ENCODE measurements at regions not wholly inside any gene's neighbourhood (a gene's known extent, or its start where the extent isn't known, plus 50 kb on each side); places are given as distances from the start of the nearest gene placed in this dataset.

GRCh38 chr7:25069900-25070443, 55.1 kb downstream of the CYCS start:
- DNase-seq, result peak; percentile 67 to 76
- BruUV-seq (replicated peaks), result no TSS peak
- H3K27me3 ChIP-seq (ENCODE audit: insufficient read depth, low read depth), result no peaks in the 10 kb centered on the region
- no peaks in the 10 kb centered on the region for H3K36me3 ChIP-seq (ENCODE audit: low read depth)
- POLR2A ChIA-PET (ENCODE audit: unreplicated experiment), result interaction anchor here (0.6 to 1.6 kb wide), 4 partner anchors 21 to 116 kb away, joined by 6 to 12 read pairs (median 8); no protein-coding TSS in a partner anchor
- no peak overlapping the region for H3K4me3 ChIP-seq
- no peak overlapping the region for H3K27ac ChIP-seq
- no peak overlapping the region for H2AFZ ChIP-seq
- CTCF ChIA-PET, result interaction anchor here (0.6 to 2.0 kb wide), 6 partner anchors 39 to 258 kb away, joined by 3 to 8 read pairs (median 6); partner anchors contain the start of gene OSBPL3
- no peaks in the 10 kb centered on the region for H3K9me3 ChIP-seq (ENCODE audit: insufficient read depth, low read depth)
- intact Hi-C loops (cut with micrococcal nuclease; ENCODE audit: unreplicated experiment), result loop anchor here (1.0 to 2.0 kb wide), 7 partner anchors 23 to 258 kb away; partner anchors contain the start of gene OSBPL3
- no peak for TF ChIP-seq EZH2 (IDR thresholded peaks at IDR 0.05; ENCODE audit: low read depth)
- TF ChIP-seq, protein P1, sequence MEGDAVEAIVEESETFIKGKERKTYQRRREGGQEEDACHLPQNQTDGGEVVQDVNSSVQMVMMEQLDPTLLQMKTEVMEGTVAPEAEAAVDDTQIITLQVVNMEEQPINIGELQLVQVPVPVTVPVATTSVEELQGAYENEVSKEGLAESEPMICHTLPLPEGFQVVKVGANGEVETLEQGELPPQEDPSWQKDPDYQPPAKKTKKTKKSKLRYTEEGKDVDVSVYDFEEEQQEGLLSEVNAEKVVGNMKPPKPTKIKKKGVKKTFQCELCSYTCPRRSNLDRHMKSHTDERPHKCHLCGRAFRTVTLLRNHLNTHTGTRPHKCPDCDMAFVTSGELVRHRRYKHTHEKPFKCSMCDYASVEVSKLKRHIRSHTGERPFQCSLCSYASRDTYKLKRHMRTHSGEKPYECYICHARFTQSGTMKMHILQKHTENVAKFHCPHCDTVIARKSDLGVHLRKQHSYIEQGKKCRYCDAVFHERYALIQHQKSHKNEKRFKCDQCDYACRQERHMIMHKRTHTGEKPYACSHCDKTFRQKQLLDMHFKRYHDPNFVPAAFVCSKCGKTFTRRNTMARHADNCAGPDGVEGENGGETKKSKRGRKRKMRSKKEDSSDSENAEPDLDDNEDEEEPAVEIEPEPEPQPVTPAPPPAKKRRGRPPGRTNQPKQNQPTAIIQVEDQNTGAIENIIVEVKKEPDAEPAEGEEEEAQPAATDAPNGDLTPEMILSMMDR (conservative IDR thresholded peaks at IDR 0.05), result peak; percentile 96
- H3K79me2 ChIP-seq (ENCODE audit: low read depth), result no peaks in the 10 kb centered on the region
- peaks cover 5% of the 10 kb centered on the region for H3K4me1 ChIP-seq (replicated peaks; ENCODE audit: insufficient read depth)
- no peaks in the 10 kb centered on the region for H3F3A ChIP-seq (ENCODE audit: insufficient read depth, low read depth)
- peak overlapping the region; percentile 37 for H3K4me2 ChIP-seq
- no peaks in the 10 kb centered on the region for H3K9me2 ChIP-seq (ENCODE audit: insufficient read depth)
- H4K20me1 ChIP-seq (ENCODE audit: insufficient read depth), result no peaks in the 10 kb centered on the region

- H3K4me3 ChIP-seq, result no peak overlapping the region
- POLR2A ChIA-PET (ENCODE audit: unreplicated experiment), result no interaction called here
- H3K27me3 ChIP-seq (ENCODE audit: insufficient read depth, low read depth), result no peaks in the 10 kb centered on the region
- no peaks in the 10 kb centered on the region for H3F3A ChIP-seq (ENCODE audit: insufficient read depth, low read depth)
- no peak overlapping the region for H3K27ac ChIP-seq
- no peak for DNase-seq
- peaks cover 5% of the 10 kb centered on the region for H3K4me1 ChIP-seq (replicated peaks; ENCODE audit: insufficient read depth)
- H3K36me3 ChIP-seq (ENCODE audit: low read depth), result no peaks in the 10 kb centered on the region
- H2AFZ ChIP-seq, result no peak overlapping the region
- H3K79me2 ChIP-seq (ENCODE audit: low read depth), result no peaks in the 10 kb centered on the region
- H3K4me2 ChIP-seq, result no peak overlapping the region
- H3K9me2 ChIP-seq (ENCODE audit: insufficient read depth), result no peaks in the 10 kb centered on the region
- CTCF ChIA-PET, result interaction anchor here (0.8 kb wide), 1 partner anchor 55 kb away, joined by 5 read pairs; no protein-coding TSS in a partner anchor
- H3K9me3 ChIP-seq (ENCODE audit: insufficient read depth, low read depth), result no peaks in the 10 kb centered on the region
- TF ChIP-seq, protein P1 (conservative IDR thresholded peaks at IDR 0.05), result no peak
- TF ChIP-seq EZH2 (IDR thresholded peaks at IDR 0.05; ENCODE audit: low read depth), result no peak
- intact Hi-C loops (cut with micrococcal nuclease; ENCODE audit: unreplicated experiment), result loop anchor here (1.0 kb wide), 1 partner anchor 37 kb away; no protein-coding TSS in a partner anchor
- H4K20me1 ChIP-seq (ENCODE audit: insufficient read depth), result no peaks in the 10 kb centered on the region
- BruUV-seq (replicated peaks), result no TSS peak
These were observed 56.4 kb downstream of the CYCS start for GRCh38 chr7:25068502-25069213.

- CTCF ChIA-PET, result interaction anchor here (0.8 kb wide), 1 partner anchor 55 kb away, joined by 5 read pairs; no protein-coding TSS in a partner anchor
- BruUV-seq (replicated peaks), result no TSS peak
These were observed 57.1 kb downstream of the CYCS start for GRCh38 chr7:25067726-25068501.

More at GRCh38 chr7:25067726-25068501, 57.1 kb downstream of the CYCS start:
- H3K36me3 ChIP-seq (ENCODE audit: low read depth), result no peaks in the 10 kb centered on the region
- no peak overlapping the region for H3K4me2 ChIP-seq
- no peak for DNase-seq
- peaks cover 5% of the 10 kb centered on the region for H3K4me1 ChIP-seq (replicated peaks; ENCODE audit: insufficient read depth)
- no peaks in the 10 kb centered on the region for H3K9me3 ChIP-seq (ENCODE audit: insufficient read depth, low read depth)
- intact Hi-C loops (cut with micrococcal nuclease; ENCODE audit: unreplicated experiment), result no loop called here
- H3K9me2 ChIP-seq (ENCODE audit: insufficient read depth), result no peaks in the 10 kb centered on the region
- TF ChIP-seq EZH2 (IDR thresholded peaks at IDR 0.05; ENCODE audit: low read depth), result no peak
- TF ChIP-seq, protein P1 (conservative IDR thresholded peaks at IDR 0.05), result no peak
- H3K27me3 ChIP-seq (ENCODE audit: insufficient read depth, low read depth), result no peaks in the 10 kb centered on the region
- POLR2A ChIA-PET (ENCODE audit: unreplicated experiment), result no interaction called here
- H3K79me2 ChIP-seq (ENCODE audit: low read depth), result no peaks in the 10 kb centered on the region
- no peak overlapping the region for H2AFZ ChIP-seq
- H3K27ac ChIP-seq, result no peak overlapping the region
- no peaks in the 10 kb centered on the region for H4K20me1 ChIP-seq (ENCODE audit: insufficient read depth)
- no peak overlapping the region for H3K4me3 ChIP-seq
- no peaks in the 10 kb centered on the region for H3F3A ChIP-seq (ENCODE audit: insufficient read depth, low read depth)

Measured in PC-9 (cell line).